Naive thymus-derived CD4-positive, alpha-beta T cell (primary cell): ENCODE measurements at regions not wholly inside any gene's neighbourhood (a gene's known extent, or its start where the extent isn't known, plus 50 kb on each side); places are given as distances from the start of the nearest gene placed in this dataset.
"Not testable (repeated sequence)": the region's sequence is repeated elsewhere in the genome, so short reads cannot be mapped to it uniquely, and the experiment has no call there.

Experiments
- ATAC-seq: fragments of 150-1000 bp; cut with Tn5 transposase; 2 replicates; pipeline ENCODE4 v1.10.0; 2021; ENCODE audit warnings: mild to moderate bottlenecking, moderate library complexity
- CTCF ChIA-PET: fragments of 350-600 bp; sonication (Branson Sonifier 250); formaldehyde crosslinking; loops from one replicate; lab custom pipeline; 2021; ENCODE audit warnings: antibody characterized with exemption; lab: Charles Lee
- POLR2A ChIA-PET: fragments of 350-600 bp; sonication (Branson Sonifier 250); formaldehyde crosslinking; loops from one replicate; lab custom pipeline; 2021; ENCODE audit warnings: antibody characterized with exemption, inconsistent platforms; lab: Charles Lee
- DNase-seq, 9 donors: peaks; one replicate each; pipeline versions ENCODE4 v3.0.0 to v3.0.0-alpha.2; 2020 to 2022; ENCODE audit warnings: mixed read lengths in 1 of 9
- H3K27ac ChIP-seq: one replicate; pipeline ENCODE4 v1.7.0; 2013; ENCODE audit warnings: mild to moderate bottlenecking, low read depth, low read length, moderate library complexity
- H3K27me3 ChIP-seq, 2 donors: one replicate each; pipeline ENCODE4 v1.7.0; 2013; ENCODE audit warnings: low read length in 2 of 2, mild to moderate bottlenecking in 2 of 2, moderate library complexity in 2 of 2; ENCODE audit not compliant: control insufficient read depth in 2 of 2, insufficient read depth in 2 of 2
- H3K36me3 ChIP-seq, 3 experiments: 1 replicate in 2 of 3; 2 replicates in 1 of 3; pipeline ENCODE4 v1.7.0; 2013; ENCODE audit warnings: low read length in 3 of 3, mild to moderate bottlenecking in 3 of 3, moderate library complexity in 1 of 3; ENCODE audit not compliant: insufficient read depth in 3 of 3, control insufficient read depth in 2 of 3
- H3K4me1 ChIP-seq, 2 donors: one replicate each; pipeline ENCODE4 v1.7.0; 2013; ENCODE audit warnings: low read length in 2 of 2, mild to moderate bottlenecking in 2 of 2, moderate library complexity in 1 of 2; ENCODE audit not compliant: control insufficient read depth in 2 of 2, insufficient read depth in 2 of 2
- H3K4me3 ChIP-seq: 2 replicates; pipeline ENCODE4 v1.7.0; 2013; ENCODE audit warnings: mild to moderate bottlenecking, low read length
- H3K9me3 ChIP-seq, 3 experiments: 1 replicate in 2 of 3; 2 replicates in 1 of 3; pipeline ENCODE4 v1.7.0; 2013; ENCODE audit warnings: low read length in 3 of 3; ENCODE audit not compliant: control insufficient read depth in 2 of 3
- H3K27ac Mint-ChIP-seq, 9 donors: one replicate each; pipeline ENCODE4 v1.8.0; 2020 to 2022; ENCODE audit warnings: mixed read lengths in 9 of 9, mild to moderate bottlenecking in 8 of 9, moderate library complexity in 5 of 9, inconsistent platforms in 2 of 9
- H3K27me3 Mint-ChIP-seq, 5 donors: one replicate each; pipeline ENCODE4 v1.8.0; 2021 to 2022; ENCODE audit warnings: mixed read lengths in 5 of 5, mild to moderate bottlenecking in 1 of 5
- H3K36me3 Mint-ChIP-seq, 5 donors: one replicate each; pipeline ENCODE4 v1.8.0; 2020 to 2022; ENCODE audit warnings: mixed read lengths in 5 of 5, mild to moderate bottlenecking in 3 of 5, inconsistent platforms in 1 of 5
- H3K4me1 Mint-ChIP-seq, 7 donors: one replicate each; pipeline ENCODE4 v1.8.0; 2020 to 2022; ENCODE audit warnings: mixed read lengths in 7 of 7, mild to moderate bottlenecking in 3 of 7, inconsistent platforms in 1 of 7
- H3K4me3 Mint-ChIP-seq, 10 donors: one replicate each; pipeline ENCODE4 v1.8.0; 2020 to 2022; ENCODE audit warnings: mild to moderate bottlenecking in 10 of 10, mixed read lengths in 10 of 10, moderate library complexity in 6 of 10, inconsistent platforms in 2 of 10
- H3K9me3 Mint-ChIP-seq, 11 donors: one replicate each; pipeline ENCODE4 v1.8.0; 2020 to 2022; ENCODE audit warnings: mixed read lengths in 11 of 11, mild to moderate bottlenecking in 4 of 11, inconsistent platforms in 1 of 11, moderate library complexity in 1 of 11
- intact Hi-C, 2 donors: fragments of 100-400 bp; cut with micrococcal nuclease; formaldehyde crosslinking; loops; one replicate each; pipeline ENCODE4 v1.15.1; 2023

GRCh38 chr7:142470544-142470830, 212.6 kb upstream of the PRSS58 start:
- DNase-seq = no peak
- Histone ChIP-seq H3K27ac (no peak overlapping the region), H3K4me3 (no peak overlapping the region), H3K36me3 (no peaks in the 10 kb centered on the region), H3K27me3 (no peaks in the 10 kb centered on the region), H3K9me3 (no peaks in the 10 kb centered on the region), H3K4me1 (peaks cover 0 to 50% of the 10 kb centered on the region in 2 donors)
- peak overlapping the region; percentile 30 to 83 (median 67) for H3K4me3 Mint-ChIP-seq
- intact Hi-C loops = loop anchor here in 1 of 2 donors (1.0 kb wide), 2 partner anchors 8 to 13 kb away; no protein-coding TSS in a partner anchor
- CTCF ChIA-PET = interaction anchor here (0.7 to 18.8 kb wide), 4 partner anchors 5 to 837 kb away, joined by 3 to 452 read pairs (median 228); no protein-coding TSS in a partner anchor
- H3K4me1 Mint-ChIP-seq = peaks cover 39 to 90% (median 84%) of the 10 kb centered on the region in 7 donors
- H3K9me3 Mint-ChIP-seq = no peaks in the 10 kb centered on the region
- peaks cover 0 to 3% (median 0%) of the 10 kb centered on the region in 5 donors for H3K27me3 Mint-ChIP-seq
- no peak for ATAC-seq
- POLR2A ChIA-PET = interaction anchor here (0.6 to 1.9 kb wide), 4 partner anchors 11 to 248 kb away, joined by 3 to 8 read pairs (median 5); no protein-coding TSS in a partner anchor
- peak overlapping the region in 7 of 9 donors; percentile 37 to 92 (median 85) for H3K27ac Mint-ChIP-seq
- peaks cover 0 to 8% (median 5%) of the 10 kb centered on the region in 5 donors for H3K36me3 Mint-ChIP-seq

- ChIA-PET POLR2A (interaction anchor here (0.6 to 2.0 kb wide), 5 partner anchors 9 to 338 kb away, joined by 4 to 8 read pairs (median 6); no protein-coding TSS in a partner anchor), CTCF (interaction anchor here (0.7 to 18.8 kb wide), 4 partner anchors 4 to 837 kb away, joined by 3 to 452 read pairs (median 228); no protein-coding TSS in a partner anchor)
- Mint-ChIP-seq H3K27me3 (peaks cover 0 to 3% (median 0%) of the 10 kb centered on the region in 5 donors), H3K4me3 (peak overlapping the region; percentile 33 to 83 (median 67)), H3K4me1 (peaks cover 40 to 89% (median 82%) of the 10 kb centered on the region in 7 donors), H3K9me3 (no peaks in the 10 kb centered on the region), H3K27ac (peak overlapping the region in 7 of 9 donors; percentile 37 to 92 (median 83)), H3K36me3 (peaks cover 0 to 9% (median 5%) of the 10 kb centered on the region in 5 donors)
- Histone ChIP-seq H3K4me3 (no peak overlapping the region), H3K27me3 (no peaks in the 10 kb centered on the region), H3K4me1 (peaks cover 0 to 47% of the 10 kb centered on the region in 2 donors), H3K36me3 (no peaks in the 10 kb centered on the region), H3K9me3 (no peaks in the 10 kb centered on the region), H3K27ac (no peak overlapping the region)
- DNase-seq = no peak
- intact Hi-C loops = loop anchor here in 1 of 2 donors (1.0 kb wide), 2 partner anchors 8 to 13 kb away; no protein-coding TSS in a partner anchor
- ATAC-seq = peak; percentile 40
These were observed 212.1 kb upstream of the PRSS58 start for GRCh38 chr7:142469696-142470543.

DNA sequence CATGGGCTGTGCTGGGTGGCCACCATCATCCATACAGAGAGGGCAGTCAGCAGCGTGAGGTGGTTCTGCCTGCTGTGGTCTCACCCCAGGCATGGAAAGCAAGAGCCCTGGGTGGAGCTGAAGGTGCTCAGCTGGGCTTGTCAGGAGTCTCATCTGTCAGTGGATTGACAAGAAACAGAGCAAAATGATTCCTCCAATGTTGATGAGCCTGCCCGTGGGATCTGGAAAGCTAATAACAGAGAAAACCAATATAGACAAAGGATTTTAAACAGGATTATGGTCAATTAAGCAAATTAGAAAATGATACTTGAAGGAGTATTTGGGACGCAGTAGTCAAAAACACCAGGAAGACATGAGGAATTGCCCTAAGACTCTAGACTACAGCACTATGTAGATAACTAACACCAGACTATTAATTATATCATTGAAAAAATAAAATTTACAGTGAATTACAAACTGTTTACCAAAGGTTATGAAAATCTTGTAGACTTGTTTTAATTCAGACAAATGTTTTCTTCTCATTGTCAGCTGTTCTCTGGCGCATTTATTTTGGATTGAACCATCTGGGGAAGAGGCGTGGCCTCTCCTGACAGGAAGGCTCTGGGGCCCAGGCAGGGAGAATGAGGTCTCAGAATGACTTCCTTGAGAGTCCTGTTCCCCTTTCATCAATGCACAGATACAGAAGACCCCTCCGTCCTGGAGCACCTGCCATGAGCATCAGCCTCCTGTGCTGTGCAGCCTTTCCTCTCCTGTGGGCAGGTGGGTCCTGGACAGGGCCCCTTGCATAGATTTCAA, 211.2 kb upstream of the PRSS58 start:
- H3K27ac Mint-ChIP-seq = peak overlapping the region in 8 of 9 donors; percentile 32 to 92 (median 82)
- H3K4me3 ChIP-seq = no peak overlapping the region
- DNase-seq = no peak
- no peak for ATAC-seq
- H3K4me3 Mint-ChIP-seq = peak overlapping the region; percentile 31 to 82 (median 53)
- H3K36me3 ChIP-seq = no peaks in the 10 kb centered on the region
- peaks cover 0 to 9% (median 5%) of the 10 kb centered on the region in 5 donors for H3K36me3 Mint-ChIP-seq
- ChIA-PET POLR2A (interaction anchor here (0.9 to 2.6 kb wide), 5 partner anchors 9 to 339 kb away, joined by 3 to 10 read pairs (median 6); no protein-coding TSS in a partner anchor), CTCF (interaction anchor here (2.5 to 18.8 kb wide), 4 partner anchors 3 to 67 kb away, joined by 6 to 452 read pairs (median 233); no protein-coding TSS in a partner anchor)
- no peaks in the 10 kb centered on the region for H3K27me3 ChIP-seq
- H3K9me3 ChIP-seq = no peaks in the 10 kb centered on the region
- intact Hi-C loops = no loop called here
- H3K4me1 Mint-ChIP-seq = peaks cover 46 to 89% (median 82%) of the 10 kb centered on the region in 7 donors
- H3K27ac ChIP-seq = no peak overlapping the region
- H3K4me1 ChIP-seq = peaks cover 0 to 43% of the 10 kb centered on the region in 2 donors
- H3K27me3 Mint-ChIP-seq = peaks cover 0 to 3% (median 0%) of the 10 kb centered on the region in 5 donors
- no peaks in the 10 kb centered on the region for H3K9me3 Mint-ChIP-seq

DNA sequence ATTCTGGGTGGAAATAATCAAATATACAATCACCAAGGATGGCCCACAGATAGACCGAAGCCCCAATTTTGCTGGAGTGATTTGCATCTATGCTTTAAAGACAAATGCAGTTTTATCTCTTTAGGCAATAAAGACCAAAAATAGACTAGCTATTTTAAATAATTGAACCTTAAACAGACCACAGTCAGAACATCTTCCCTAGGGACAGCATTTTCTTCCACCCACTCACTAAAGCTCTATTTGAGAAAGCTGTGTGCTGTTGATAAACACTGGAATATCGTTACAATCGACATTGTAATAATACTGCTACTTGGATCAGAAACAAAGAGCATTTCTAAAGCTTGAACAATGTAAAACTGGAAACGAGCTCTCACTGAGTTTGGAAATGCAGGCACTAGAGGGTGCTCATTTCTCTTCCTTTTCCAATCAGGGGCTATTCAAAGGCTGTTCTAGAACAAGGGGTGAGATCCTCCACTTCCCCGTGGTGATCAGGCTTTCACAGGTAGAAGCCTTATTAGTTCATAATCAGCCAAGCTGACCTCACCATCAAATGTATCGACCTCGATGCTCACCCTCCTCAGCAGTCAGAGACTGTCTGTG, 209.3 kb upstream of the PRSS58 start:
- ATAC-seq, DNase-seq, H3K9me3 ChIP-seq, H3K4me3 ChIP-seq, intact Hi-C loops, H3K36me3 Mint-ChIP-seq, H3K9me3 Mint-ChIP-seq, H3K27ac ChIP-seq, H3K27me3 ChIP-seq, H3K36me3 ChIP-seq, H3K27me3 Mint-ChIP-seq: not testable (repeated sequence)
- CTCF ChIA-PET = interaction anchor here (1.1 to 16.6 kb wide), 8 partner anchors 8 to 68 kb away, joined by 3 to 452 read pairs (median 4); no protein-coding TSS in a partner anchor
- peaks cover 4 to 54% of the 10 kb centered on the region in 2 donors for H3K4me1 ChIP-seq
- peak overlapping the region in 1 of 10 donors; percentile 8 for H3K4me3 Mint-ChIP-seq
- peak overlapping the region in 7 of 9 donors; percentile 11 to 86 (median 58) for H3K27ac Mint-ChIP-seq
- peaks cover 51 to 87% (median 83%) of the 10 kb centered on the region in 7 donors for H3K4me1 Mint-ChIP-seq
- POLR2A ChIA-PET = interaction anchor here (2.6 kb wide), 1 partner anchor 16 kb away, joined by 10 read pairs; no protein-coding TSS in a partner anchor

DNA sequence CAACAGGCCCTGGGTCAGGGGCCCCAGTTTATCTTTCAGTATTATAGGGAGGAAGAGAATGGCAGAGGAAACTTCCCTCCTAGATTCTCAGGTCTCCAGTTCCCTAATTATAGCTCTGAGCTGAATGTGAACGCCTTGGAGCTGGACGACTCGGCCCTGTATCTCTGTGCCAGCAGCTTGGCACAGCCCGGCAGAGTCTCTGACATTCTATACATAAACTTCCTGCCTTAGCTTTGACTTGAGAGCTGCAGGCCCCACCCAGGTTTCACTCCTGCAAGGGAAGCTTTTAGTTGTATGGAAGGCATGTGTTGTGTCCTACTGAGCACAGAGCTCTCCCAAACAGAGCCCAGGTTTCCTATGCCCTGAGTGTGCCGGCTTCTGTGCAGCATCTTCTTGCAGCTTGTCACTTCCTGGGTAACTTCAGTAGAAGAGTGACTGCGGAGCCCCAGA, 205.6 kb upstream of the PRSS58 start:
- Histone ChIP-seq H3K27me3 (no peaks in the 10 kb centered on the region), H3K27ac (peak overlapping the region; percentile 79), H3K9me3 (no peaks in the 10 kb centered on the region), H3K4me3 (peak overlapping the region; percentile 52), H3K4me1 (peaks cover 4 to 48% of the 10 kb centered on the region in 2 donors), H3K36me3 (no peaks in the 10 kb centered on the region)
- peaks cover 46 to 85% (median 80%) of the 10 kb centered on the region in 7 donors for H3K4me1 Mint-ChIP-seq
- peaks cover 0 to 6% (median 3%) of the 10 kb centered on the region in 5 donors for H3K36me3 Mint-ChIP-seq
- peaks cover 0 to 2% (median 0%) of the 10 kb centered on the region in 11 donors for H3K9me3 Mint-ChIP-seq
- peak overlapping the region; percentile 90 to 99 (median 97) for H3K27ac Mint-ChIP-seq
- H3K27me3 Mint-ChIP-seq = peaks cover 0 to 7% (median 0%) of the 10 kb centered on the region in 5 donors
- ChIA-PET POLR2A (interaction anchor here (0.7 to 7.6 kb wide), 15 partner anchors 10 to 346 kb away, joined by 3 to 58 read pairs (median 5); no protein-coding TSS in a partner anchor), CTCF (interaction anchor here (0.6 to 16.6 kb wide), 12 partner anchors 15 to 347 kb away, joined by 3 to 452 read pairs (median 5); no protein-coding TSS in a partner anchor)
- ATAC-seq (peak; percentile 63), DNase-seq (peak in 5 of 9 donors; percentile 23 to 44 (median 38))
- H3K4me3 Mint-ChIP-seq = peak overlapping the region; percentile 81 to 88 (median 84)
- intact Hi-C loops = loop anchor here (1.0 to 5.0 kb wide), 6 partner anchors 15 to 59 kb away; no protein-coding TSS in a partner anchor
